ENCODE measurements at regions not wholly inside any gene's neighbourhood (a gene's known extent, or its start where the extent isn't known, plus 50 kb on each side); places are given as distances from the start of the nearest gene placed in this dataset.

GRCh38 chr1:184152974-184153373 is 101.4 kb downstream of the TSEN15 start:
- ChIA-PET CTCF (interaction anchor here (1.1 to 1.4 kb wide), 2 partner anchors 9 to 16 kb away, joined by 3 to 6 read pairs; no protein-coding TSS in a partner anchor), POLR2A (no interaction called here)
- TF ChIP-seq CTCF (IDR thresholded peaks at IDR 0.05; ENCODE audit: control extremely low read depth, extremely low read depth, low read depth, missing control alignments) = no peak
- DNase-seq (ENCODE audit: extremely low spot score) = no peak

GRCh38 chr1:184153731-184154130 is 102.2 kb downstream of the TSEN15 start:
- POLR2A ChIA-PET = no interaction called here
- CTCF ChIA-PET = no interaction called here
- DNase-seq (ENCODE audit: extremely low spot score) = no peak
- no peak for TF ChIP-seq CTCF (IDR thresholded peaks at IDR 0.05; ENCODE audit: control extremely low read depth, extremely low read depth, low read depth, missing control alignments)

- TF ChIP-seq CTCF (IDR thresholded peaks at IDR 0.05; ENCODE audit: control extremely low read depth, extremely low read depth, low read depth, missing control alignments) = no peak
- CTCF ChIA-PET = no interaction called here
- no peak for DNase-seq (ENCODE audit: extremely low spot score)
- POLR2A ChIA-PET = no interaction called here
These were observed 105.2 kb downstream of the TSEN15 start for GRCh38 chr1:184156521-184157393.

- ChIA-PET POLR2A (no interaction called here), CTCF (no interaction called here)
- DNase-seq (ENCODE audit: extremely low spot score) = no peak
- TF ChIP-seq CTCF (IDR thresholded peaks at IDR 0.05; ENCODE audit: control extremely low read depth, extremely low read depth, low read depth, missing control alignments) = no peak
These were observed 105.8 kb downstream of the TSEN15 start for GRCh38 chr1:184157394-184157742.

- no peak for TF ChIP-seq CTCF (IDR thresholded peaks at IDR 0.05; ENCODE audit: control extremely low read depth, extremely low read depth, low read depth, missing control alignments)
- ChIA-PET POLR2A (no interaction called here), CTCF (no interaction called here)
- no peak for DNase-seq (ENCODE audit: extremely low spot score)
These were observed 107.6 kb downstream of the TSEN15 start for GRCh38 chr1:184158896-184159681.

DNA sequence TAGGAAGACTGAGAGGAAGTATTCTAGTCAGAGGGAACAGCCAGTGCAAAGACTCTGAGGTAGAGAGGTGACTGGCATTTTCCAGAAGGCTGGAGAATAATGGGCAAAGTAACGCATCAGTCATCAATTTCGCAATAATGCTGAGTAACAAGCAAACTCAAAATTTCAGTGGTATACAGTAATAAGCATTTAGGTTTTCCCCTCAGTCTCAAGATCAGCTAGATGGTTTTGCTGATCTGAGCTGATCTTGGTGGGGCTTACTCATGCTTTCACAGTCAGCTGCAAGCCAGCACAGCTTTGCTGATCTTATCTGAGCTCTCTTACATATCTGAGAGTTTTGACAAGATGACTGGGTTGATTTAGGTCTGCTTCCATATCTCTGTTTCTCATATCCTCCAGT is 108.7 kb downstream of the TSEN15 start:
- no peak for TF ChIP-seq CTCF (IDR thresholded peaks at IDR 0.05; ENCODE audit: control extremely low read depth, extremely low read depth, low read depth, missing control alignments)
- ChIA-PET CTCF (interaction anchor here (0.9 to 1.3 kb wide), 2 partner anchors 64 to 85 kb away, joined by 3 to 4 read pairs; no protein-coding TSS in a partner anchor), POLR2A (interaction anchor here (0.7 kb wide), 1 partner anchor 574 kb away, joined by 3 read pairs; no protein-coding TSS in a partner anchor)
- no peak for DNase-seq (ENCODE audit: extremely low spot score)
